OCI-LY3 (cell line): ENCODE measurements at regions not wholly inside any gene's neighbourhood (a gene's known extent, or its start where the extent isn't known, plus 50 kb on each side); places are given as distances from the start of the nearest gene placed in this dataset.

Experiments
- H2AFZ ChIP-seq: fragments of 200-600, 300-600 bp; shearing (Covaris generic); 2 replicates; pipeline ENCODE4 v1.6.0; 2014; ENCODE audit warnings: antibody characterized with exemption, low read depth, low read length
- H3K27ac ChIP-seq: fragments of 200-600, 300-600 bp; sonication (generic); 2 replicates; pipeline ENCODE4 v1.5.1; 2014; ENCODE audit warnings: mild to moderate bottlenecking, low read length, moderate library complexity, mixed read lengths
- H3K27me3 ChIP-seq: fragments of 200-600, 300-600 bp; sonication (generic); 2 replicates; pipeline ENCODE4 v1.6.1; 2014; ENCODE audit warnings: low read depth, low read length, mixed read lengths
- H3K36me3 ChIP-seq: fragments of 200-600, 300-600 bp; sonication (generic); replicated peaks from 2 replicates; pipeline ENCODE3; 2014; ENCODE audit warnings: low read depth, low read length, mixed read lengths
- H3K4me1 ChIP-seq: fragments of 300-600, 200-600 bp; sonication (generic); 2 replicates; pipeline ENCODE4 v1.6.1; 2014; ENCODE audit warnings: low read length, mixed read lengths
- H3K4me2 ChIP-seq: fragments of 200-600, 300-600 bp; sonication (generic); 2 replicates; pipeline ENCODE4 v1.6.1; 2014; ENCODE audit warnings: low read length, mixed read lengths
- H3K4me3 ChIP-seq: fragments of 300-600, 200-600 bp; sonication (generic); 2 replicates; pipeline ENCODE4 v1.5.1; 2014; ENCODE audit warnings: antibody characterized with exemption, mild to moderate bottlenecking, low read length, moderate library complexity
- H3K79me2 ChIP-seq: fragments of 300-600, 200-600 bp; shearing (Covaris generic); 2 replicates; pipeline ENCODE4 v1.6.1; 2014; ENCODE audit warnings: mild to moderate bottlenecking, low read length, mixed read lengths
- H3K9ac ChIP-seq: fragments of 300-600, 200-600 bp; shearing (Covaris generic); 2 replicates; pipeline ENCODE4 v1.6.0; 2014; ENCODE audit warnings: mild to moderate bottlenecking, low read length, moderate library complexity
- H3K9me3 ChIP-seq: fragments of 200-600, 300-600 bp; shearing (Covaris generic); 2 replicates; pipeline ENCODE4 v1.6.1; 2014; ENCODE audit warnings: low read length, mixed read lengths; ENCODE audit not compliant: insufficient read depth
- H4K20me1 ChIP-seq: fragments of 200-600, 300-600 bp; sonication (generic); 2 replicates; pipeline ENCODE4 v1.6.1; 2016; ENCODE audit warnings: low read length, mixed read lengths; ENCODE audit not compliant: insufficient read depth
- CTCF ChIP-seq: fragments of 200-600, 300-600 bp; sonication (generic); IDR thresholded peaks from 2 replicates; pipeline ENCODE4 v1.5.1; 2014; ENCODE audit warnings: antibody characterized with exemption, low read length, low read depth
- EZH2phosphoT487 ChIP-seq: fragments of 200-600 bp; shearing (Covaris generic); IDR thresholded peaks from 2 replicates; pipeline ENCODE4 v1.6.1; 2018; ENCODE audit warnings: antibody characterized with exemption, mixed run types, low read depth

- Histone ChIP-seq H3K27me3 (no peaks in the 10 kb centered on the region), H3K4me1 (peaks cover 37% of the 10 kb centered on the region), H3K9me3 (peaks cover 4% of the 10 kb centered on the region; the same call in 1 of the 2 replicates), H3K4me2 (no peak overlapping the region), H3K79me2 (peaks cover 16% of the 10 kb centered on the region), H3K4me3 (no peak overlapping the region), H3K9ac (no peak overlapping the region), H3K36me3 (peaks cover 13% of the 10 kb centered on the region), H3K27ac (peak overlapping the region; percentile 98; the same call in 1 of the 2 replicates), H4K20me1 (no peaks in the 10 kb centered on the region), H2AFZ (no peak overlapping the region)
- TF ChIP-seq EZH2phosphoT487: no peak
Measured at GRCh38 chr7:17236171-17236570, 62.3 kb upstream of the AHR start.

- no peak overlapping the region for H3K27ac ChIP-seq
- H3K9ac ChIP-seq: no peak overlapping the region
- H3K4me1 ChIP-seq: peaks cover 37% of the 10 kb centered on the region
- peaks cover 13% of the 10 kb centered on the region for H3K36me3 ChIP-seq
- no peak overlapping the region for H3K4me2 ChIP-seq
- H3K4me3 ChIP-seq: no peak overlapping the region
- H3K27me3 ChIP-seq: no peaks in the 10 kb centered on the region
- H2AFZ ChIP-seq: no peak overlapping the region
- peaks cover 4% of the 10 kb centered on the region; the same call in 1 of the 2 replicates for H3K9me3 ChIP-seq
- H3K79me2 ChIP-seq: peaks cover 16% of the 10 kb centered on the region
- no peaks in the 10 kb centered on the region for H4K20me1 ChIP-seq
- TF ChIP-seq CTCF: no peak
- no peak for TF ChIP-seq EZH2phosphoT487
Measured at GRCh38 chr7:17236603-17237002, 61.8 kb upstream of the AHR start.

GRCh38 chr7:17239046-17239445, 59.4 kb upstream of the AHR start:
- H3K79me2 ChIP-seq: peaks cover 8% of the 10 kb centered on the region
- no peak overlapping the region for H3K4me3 ChIP-seq
- H3K4me2 ChIP-seq: no peak overlapping the region
- no peak overlapping the region for H3K27ac ChIP-seq
- H3K9me3 ChIP-seq: peaks cover 4% of the 10 kb centered on the region; the same call in 1 of the 2 replicates
- H4K20me1 ChIP-seq: no peaks in the 10 kb centered on the region
- TF ChIP-seq EZH2phosphoT487 (no peak), CTCF (no peak)
- no peak overlapping the region for H2AFZ ChIP-seq
- H3K9ac ChIP-seq: no peak overlapping the region
- H3K27me3 ChIP-seq: no peaks in the 10 kb centered on the region
- peaks cover 13% of the 10 kb centered on the region for H3K36me3 ChIP-seq
- peaks cover 23% of the 10 kb centered on the region for H3K4me1 ChIP-seq

- Histone ChIP-seq H3K9ac (no peak overlapping the region), H3K4me2 (no peak overlapping the region), H3K36me3 (peaks cover 13% of the 10 kb centered on the region), H3K4me1 (peaks cover 20% of the 10 kb centered on the region), H3K27ac (no peak overlapping the region), H3K27me3 (no peaks in the 10 kb centered on the region), H2AFZ (no peak overlapping the region), H4K20me1 (no peaks in the 10 kb centered on the region), H3K4me3 (no peak overlapping the region), H3K79me2 (peaks cover 8% of the 10 kb centered on the region), H3K9me3 (peaks cover 4% of the 10 kb centered on the region; the same call in 1 of the 2 replicates)
- TF ChIP-seq EZH2phosphoT487 (no peak), CTCF (no peak)
Measured at GRCh38 chr7:17239683-17240521, 58.5 kb upstream of the AHR start.
